ENCODE measurements at regions not wholly inside any gene's neighbourhood (a gene's known extent, or its start where the extent isn't known, plus 50 kb on each side); places are given as distances from the start of the nearest gene placed in this dataset.

DNA sequence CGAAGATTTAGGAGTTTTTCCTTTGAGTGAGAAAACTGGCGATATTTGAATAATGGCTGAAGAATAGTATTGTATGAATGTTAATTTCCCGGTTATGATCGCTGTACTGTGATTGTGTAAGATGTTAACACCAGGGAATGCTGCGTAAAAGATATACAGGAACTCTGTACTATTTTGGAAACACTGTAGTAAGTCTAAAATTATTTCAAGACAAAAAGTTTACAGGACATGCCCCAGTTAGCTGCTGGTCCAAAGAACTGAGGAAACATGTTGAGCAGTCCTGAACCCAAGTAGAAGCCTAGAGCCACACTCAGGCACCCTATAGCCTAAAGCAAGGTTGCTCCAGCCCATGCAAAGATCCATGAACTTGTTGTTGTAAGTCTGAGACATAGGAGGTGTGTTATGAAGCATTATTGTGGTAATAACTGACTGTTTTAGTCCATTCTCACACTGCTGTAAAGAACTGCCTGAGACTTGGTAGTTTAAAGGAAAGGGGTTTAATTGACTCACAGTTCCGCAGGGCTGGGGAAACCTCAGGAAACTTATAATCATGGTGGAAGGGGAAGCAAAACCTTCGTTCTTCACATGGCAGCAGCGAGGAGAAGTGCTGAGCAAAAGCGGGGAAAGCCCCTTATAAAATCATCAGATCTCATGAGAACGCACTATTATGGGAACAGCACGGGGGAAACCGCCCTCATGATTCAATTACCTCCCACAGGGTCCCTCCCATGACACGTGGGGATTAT, 99.8 kb upstream of the RESF1 start:
- Histone ChIP-seq H2AK5ac (ENCODE audit: low read depth, low read length) (no peak overlapping the region), H3K23ac (ENCODE audit: low read depth, low read length, poor library complexity) (no peak overlapping the region), H3K4me3 (ENCODE audit: low read length in 2 of 2) (no peak overlapping the region), H4K8ac (ENCODE audit: low read depth, low read length) (no peak overlapping the region), H3K4ac (ENCODE audit: low read length) (no peak overlapping the region), H3K18ac (ENCODE audit: low read length) (no peak overlapping the region), H3K27ac (replicated peaks; ENCODE audit: low read length) (no peak overlapping the region), H2BK5ac (ENCODE audit: low read length) (no peak overlapping the region), H2AFZ (ENCODE audit: low read length) (no peak overlapping the region), H3K14ac (ENCODE audit: low read length) (no peak overlapping the region), H3K27me3 (ENCODE audit: control insufficient read depth in 3 of 3, insufficient read depth in 3 of 3, low read depth in 1 of 3, low read length in 3 of 3) (no peaks in the 10 kb centered on the region), H3K9ac (ENCODE audit: low read depth, low read length, poor library complexity) (no peak overlapping the region), H3K4me2 (ENCODE audit: insufficient read depth, low read length, poor library complexity, severe bottlenecking) (no peak overlapping the region), H3K36me3 (replicated peaks in 1 of 2; ENCODE audit: control insufficient read depth in 2 of 2, insufficient read depth in 2 of 2, low read length in 2 of 2) (no peaks in the 10 kb centered on the region), H3K79me1 (ENCODE audit: low read depth, low read length) (no peaks in the 10 kb centered on the region), H3K9me3 (replicated peaks in 1 of 2; ENCODE audit: control insufficient read depth in 2 of 2, insufficient read depth in 1 of 2, low read depth in 1 of 2, low read length in 2 of 2) (peaks cover 0 to 1% of the 10 kb centered on the region in 2 donors), H2BK12ac (ENCODE audit: low read length) (no peak overlapping the region), H2BK120ac (ENCODE audit: low read depth, low read length) (no peak overlapping the region), H4K91ac (ENCODE audit: low read depth, low read length, poor library complexity) (no peak overlapping the region), H3K4me1 (ENCODE audit: control insufficient read depth in 2 of 2, insufficient read depth in 1 of 2, low read depth in 1 of 2, low read length in 2 of 2) (no peaks in the 10 kb centered on the region), H2BK15ac (ENCODE audit: low read length) (no peak overlapping the region)
- no CpG with 5 or more reads among the region's 13 CpGs for WGBS, 2 donors (ENCODE audit: extremely low coverage in 2 of 2, insufficient read length in 2 of 2, insufficient replicate concordance in 1 of 2)
- DNase-seq (ENCODE audit: low spot score), result no peak

GRCh38 chr12:31855427-31855826, 103.8 kb upstream of the RESF1 start:
- no peak overlapping the region for H2BK120ac ChIP-seq (ENCODE audit: low read depth, low read length)
- H3K4me1 ChIP-seq (ENCODE audit: control insufficient read depth in 2 of 2, insufficient read depth in 1 of 2, low read depth in 1 of 2, low read length in 2 of 2), result no peaks in the 10 kb centered on the region
- no peak overlapping the region for H3K14ac ChIP-seq (ENCODE audit: low read length)
- H2AFZ ChIP-seq (ENCODE audit: low read length), result no peak overlapping the region
- H3K18ac ChIP-seq (ENCODE audit: low read length), result no peak overlapping the region
- no peak overlapping the region for H2AK5ac ChIP-seq (ENCODE audit: low read depth, low read length)
- no peak overlapping the region for H3K23ac ChIP-seq (ENCODE audit: low read depth, low read length, poor library complexity)
- H4K8ac ChIP-seq (ENCODE audit: low read depth, low read length), result no peak overlapping the region
- no CpG with 5 or more reads among the region's 5 CpGs for WGBS, 2 donors (ENCODE audit: extremely low coverage in 2 of 2, insufficient read length in 2 of 2, insufficient replicate concordance in 1 of 2)
- no peak overlapping the region for H3K9ac ChIP-seq (ENCODE audit: low read depth, low read length, poor library complexity)
- H3K9me3 ChIP-seq (replicated peaks in 1 of 2; ENCODE audit: control insufficient read depth in 2 of 2, insufficient read depth in 1 of 2, low read depth in 1 of 2, low read length in 2 of 2), result peaks cover 1 to 3% of the 10 kb centered on the region in 2 donors
- no peaks in the 10 kb centered on the region for H3K36me3 ChIP-seq (replicated peaks in 1 of 2; ENCODE audit: control insufficient read depth in 2 of 2, insufficient read depth in 2 of 2, low read length in 2 of 2)
- H3K27me3 ChIP-seq (ENCODE audit: control insufficient read depth in 3 of 3, insufficient read depth in 3 of 3, low read depth in 1 of 3, low read length in 3 of 3), result no peaks in the 10 kb centered on the region
- no peak overlapping the region for H3K4me2 ChIP-seq (ENCODE audit: insufficient read depth, low read length, poor library complexity, severe bottlenecking)
- H2BK5ac ChIP-seq (ENCODE audit: low read length), result no peak overlapping the region
- H2BK15ac ChIP-seq (ENCODE audit: low read length), result no peak overlapping the region
- no peak for DNase-seq (ENCODE audit: low spot score)
- no peak overlapping the region for H3K4me3 ChIP-seq (ENCODE audit: low read length in 2 of 2)
- no peak overlapping the region for H2BK12ac ChIP-seq (ENCODE audit: low read length)
- H3K4ac ChIP-seq (ENCODE audit: low read length), result no peak overlapping the region
- H3K27ac ChIP-seq (replicated peaks; ENCODE audit: low read length), result no peak overlapping the region
- no peaks in the 10 kb centered on the region for H3K79me1 ChIP-seq (ENCODE audit: low read depth, low read length)
- no peak overlapping the region for H4K91ac ChIP-seq (ENCODE audit: low read depth, low read length, poor library complexity)

DNA sequence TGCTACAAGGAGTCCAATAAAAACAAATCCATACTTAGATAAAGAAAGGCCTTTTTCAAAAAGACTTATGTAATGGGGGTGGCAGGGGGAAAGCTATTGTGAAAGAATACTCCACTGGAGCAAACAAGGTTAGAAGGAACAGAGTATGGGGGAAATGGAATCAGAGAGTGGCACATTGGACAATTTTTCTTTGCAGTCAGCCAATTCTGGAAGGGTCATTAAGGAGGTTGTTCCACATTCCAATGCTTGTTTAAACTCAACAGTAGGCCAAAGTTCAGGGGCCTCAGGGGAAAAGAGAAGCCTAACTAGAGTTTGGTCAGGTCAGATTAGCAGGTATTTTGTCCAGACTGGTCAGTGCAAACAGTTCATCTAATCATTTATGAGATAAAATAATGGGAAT, 105.2 kb upstream of the RESF1 start:
- Histone ChIP-seq H3K4me2 (ENCODE audit: insufficient read depth, low read length, poor library complexity, severe bottlenecking) (no peak overlapping the region), H3K4me1 (ENCODE audit: control insufficient read depth in 2 of 2, insufficient read depth in 1 of 2, low read depth in 1 of 2, low read length in 2 of 2) (no peaks in the 10 kb centered on the region), H3K36me3 (replicated peaks in 1 of 2; ENCODE audit: control insufficient read depth in 2 of 2, insufficient read depth in 2 of 2, low read length in 2 of 2) (no peaks in the 10 kb centered on the region), H2BK5ac (ENCODE audit: low read length) (no peak overlapping the region), H2BK15ac (ENCODE audit: low read length) (no peak overlapping the region), H3K79me1 (ENCODE audit: low read depth, low read length) (no peaks in the 10 kb centered on the region), H3K4ac (ENCODE audit: low read length) (no peak overlapping the region), H3K14ac (ENCODE audit: low read length) (no peak overlapping the region), H3K9ac (ENCODE audit: low read depth, low read length, poor library complexity) (no peak overlapping the region), H2BK12ac (ENCODE audit: low read length) (no peak overlapping the region), H4K8ac (ENCODE audit: low read depth, low read length) (no peak overlapping the region), H3K18ac (ENCODE audit: low read length) (no peak overlapping the region), H2AFZ (ENCODE audit: low read length) (no peak overlapping the region), H2BK120ac (ENCODE audit: low read depth, low read length) (no peak overlapping the region), H3K27ac (replicated peaks; ENCODE audit: low read length) (no peak overlapping the region), H3K9me3 (replicated peaks in 1 of 2; ENCODE audit: control insufficient read depth in 2 of 2, insufficient read depth in 1 of 2, low read depth in 1 of 2, low read length in 2 of 2) (peaks cover 1 to 10% of the 10 kb centered on the region in 2 donors), H3K23ac (ENCODE audit: low read depth, low read length, poor library complexity) (no peak overlapping the region), H3K4me3 (ENCODE audit: low read length in 2 of 2) (no peak overlapping the region), H4K91ac (ENCODE audit: low read depth, low read length, poor library complexity) (no peak overlapping the region), H3K27me3 (ENCODE audit: control insufficient read depth in 3 of 3, insufficient read depth in 3 of 3, low read depth in 1 of 3, low read length in 3 of 3) (no peaks in the 10 kb centered on the region), H2AK5ac (ENCODE audit: low read depth, low read length) (no peak overlapping the region)
- DNase-seq (ENCODE audit: low spot score), result no peak

- no peak overlapping the region for H2AFZ ChIP-seq (ENCODE audit: low read length)
- H2BK5ac ChIP-seq (ENCODE audit: low read length), result no peak overlapping the region
- no peak overlapping the region for H3K4ac ChIP-seq (ENCODE audit: low read length)
- H3K9me3 ChIP-seq (replicated peaks in 1 of 2; ENCODE audit: control insufficient read depth in 2 of 2, insufficient read depth in 1 of 2, low read depth in 1 of 2, low read length in 2 of 2), result peaks cover 1 to 15% of the 10 kb centered on the region in 2 donors
- H4K91ac ChIP-seq (ENCODE audit: low read depth, low read length, poor library complexity), result no peak overlapping the region
- no peak overlapping the region for H3K23ac ChIP-seq (ENCODE audit: low read depth, low read length, poor library complexity)
- no peak overlapping the region for H3K14ac ChIP-seq (ENCODE audit: low read length)
- no peak overlapping the region for H3K27ac ChIP-seq (replicated peaks; ENCODE audit: low read length)
- H3K36me3 ChIP-seq (replicated peaks in 1 of 2; ENCODE audit: control insufficient read depth in 2 of 2, insufficient read depth in 2 of 2, low read length in 2 of 2), result no peaks in the 10 kb centered on the region
- H3K79me1 ChIP-seq (ENCODE audit: low read depth, low read length), result no peaks in the 10 kb centered on the region
- no peak overlapping the region for H4K8ac ChIP-seq (ENCODE audit: low read depth, low read length)
- H3K4me2 ChIP-seq (ENCODE audit: insufficient read depth, low read length, poor library complexity, severe bottlenecking), result no peak overlapping the region
- no peaks in the 10 kb centered on the region for H3K27me3 ChIP-seq (ENCODE audit: control insufficient read depth in 3 of 3, insufficient read depth in 3 of 3, low read depth in 1 of 3, low read length in 3 of 3)
- DNase-seq (ENCODE audit: low spot score), result no peak
- no peaks in the 10 kb centered on the region for H3K4me1 ChIP-seq (ENCODE audit: control insufficient read depth in 2 of 2, insufficient read depth in 1 of 2, low read depth in 1 of 2, low read length in 2 of 2)
- H3K18ac ChIP-seq (ENCODE audit: low read length), result no peak overlapping the region
- H2BK12ac ChIP-seq (ENCODE audit: low read length), result no peak overlapping the region
- H3K9ac ChIP-seq (ENCODE audit: low read depth, low read length, poor library complexity), result no peak overlapping the region
- H3K4me3 ChIP-seq (ENCODE audit: low read length in 2 of 2), result no peak overlapping the region
- H2AK5ac ChIP-seq (ENCODE audit: low read depth, low read length), result no peak overlapping the region
- no peak overlapping the region for H2BK120ac ChIP-seq (ENCODE audit: low read depth, low read length)
- H2BK15ac ChIP-seq (ENCODE audit: low read length), result no peak overlapping the region
These were observed 105.7 kb upstream of the RESF1 start for GRCh38 chr12:31853520-31853919.
